Heart right ventricle (tissue), 16 donors: ENCODE measurements at regions not wholly inside any gene's neighbourhood (a gene's known extent, or its start where the extent isn't known, plus 50 kb on each side); places are given as distances from the start of the nearest gene placed in this dataset.

Experiments
- ATAC-seq, 8 donors: fragments of 200-7000 bp; cut with Tn5 transposase; one replicate each; pipeline ENCODE4 v1.9.1; 2020; ENCODE audit warnings: mild to moderate bottlenecking in 8 of 8, moderate library complexity in 8 of 8, moderate number of reproducible peaks in 1 of 8
- DNase-seq, 2 donors: peaks; one replicate each; pipeline ENCODE4 v3.0.0-alpha.2; 2020
- H3K27ac ChIP-seq, 10 donors: fragments of 200-600 bp; sonication (generic) in 2 of 10; one replicate each; pipeline versions ENCODE4 v1.5.0 to v1.8.0; 2020 to 2022; ENCODE audit warnings: mild to moderate bottlenecking in 3 of 10
- H3K27me3 ChIP-seq, 7 donors: fragments of 200-600 bp; one replicate each; pipeline ENCODE4 v1.8.0; 2021 to 2022; ENCODE audit warnings: mild to moderate bottlenecking in 2 of 7
- H3K36me3 ChIP-seq, 9 donors: fragments of 200-600 bp; sonication (generic) in 1 of 9; one replicate each; pipeline versions ENCODE4 v1.5.0 to v1.8.0; 2020 to 2022; ENCODE audit warnings: mild to moderate bottlenecking in 2 of 9
- H3K4me1 ChIP-seq, 9 donors: fragments of 200-600 bp; sonication (generic) in 1 of 9; one replicate each; pipeline versions ENCODE4 v1.5.0 to v1.8.0; 2020 to 2022; ENCODE audit warnings: mild to moderate bottlenecking in 4 of 9
- H3K4me3 ChIP-seq, 10 donors: fragments of 200-600 bp; sonication (generic) in 2 of 10; one replicate each; pipeline versions ENCODE4 v1.5.0 to v1.8.0; 2020 to 2022; ENCODE audit warnings: mild to moderate bottlenecking in 7 of 10, moderate library complexity in 2 of 10
- H3K9me3 ChIP-seq, 11 donors: fragments of 200-600 bp in 10 of 11; sonication (generic) in 2 of 11; one replicate each; pipeline versions ENCODE4 v1.5.0 to v1.8.0; 2013 to 2022; ENCODE audit warnings: mild to moderate bottlenecking in 2 of 11, control low read depth in 1 of 11, moderate library complexity in 1 of 11
- WGBS, 2 donors: extraction: QIAGEN DNeasy Blood & Tissue Kit; methylation state at CpG; one replicate each; pipeline ENCODE4 v1.1.7; 2013; ENCODE audit warnings: inconsistent platforms in 1 of 2; 5-methylcytosine and 5-hydroxymethylcytosine counted together
- intact Hi-C, 10 donors: fragments of 100-400 bp; cut with DNase I; formaldehyde crosslinking; loops; one replicate each; pipeline versions ENCODE4 v1.11.1 to v1.14.2; 2022
- TF ChIP-seq, protein P1 (sequence below), 9 donors: fragments of 200-600 bp; sonication (generic) in 2 of 9; IDR thresholded peaks; one replicate each; pipeline versions ENCODE4 v1.5.0 to v1.8.0; 2021 to 2022; ENCODE audit warnings: antibody characterized with exemption in 9 of 9, mild to moderate bottlenecking in 5 of 9, moderate library complexity in 1 of 9
- donor health status: Arrhythmogenic right ventricular cardiomyopathy.
- donor health status: ischemic (EF 13 %, LVEDD 7.1; RV severe dilation, severe dysfunction).
- donor health status: healthy with polysubstance abuse.
- donor health status: DM: no; HTN: yes; CAD: no.
- donor health status: DM: no; HTN: no; CAD: no.
- donor health status: ischemic (EF 25% LVEDD 6.9; RV normal size, moderate dysfunction).
- donor health status: ischemic (EF 25% LVEDD 5.7; RV mildly dilated, moderate dysfunction).
- donor health status: healthy.
- donor health status: DM: yes; HTN: yes; CAD: no.
- donor health status: Ischemic cardiomyopathy.
- donor health status: ischemic (EF 35%, LVEDD 5.7; RV mildly dilated, moderate dysfunction).
- donor health status: nonischemic (EF 11% LVEDD 7.7; RV severe dilation, severe dysfunction).
- donor health status: DM: yes; HTN: yes; CAD: no.
- donor health status: PGD.
- donor health status: ischemic (EF 29% LVEDD 5.4; RV normal size, mild dysfunction).
- donor health status: nonischemic (EF 23%, LVEDD 6.1; RV moderate dilation, normal function).

GRCh38 chr16:64132759-64133361, 989.0 kb downstream of the CDH11 start:
- Histone ChIP-seq H3K27me3 (no peaks in the 10 kb centered on the region), H3K9me3 (peaks cover 0 to 3% (median 0%) of the 10 kb centered on the region in 11 donors), H3K4me3 (no peak overlapping the region), H3K27ac (peak overlapping the region in 1 of 10 donors; percentile 4), H3K36me3 (no peaks in the 10 kb centered on the region), H3K4me1 (peaks cover 0 to 13% (median 0%) of the 10 kb centered on the region in 9 donors)
- DNase-seq (no peak), ATAC-seq (no peak)
- TF ChIP-seq, protein P1, sequence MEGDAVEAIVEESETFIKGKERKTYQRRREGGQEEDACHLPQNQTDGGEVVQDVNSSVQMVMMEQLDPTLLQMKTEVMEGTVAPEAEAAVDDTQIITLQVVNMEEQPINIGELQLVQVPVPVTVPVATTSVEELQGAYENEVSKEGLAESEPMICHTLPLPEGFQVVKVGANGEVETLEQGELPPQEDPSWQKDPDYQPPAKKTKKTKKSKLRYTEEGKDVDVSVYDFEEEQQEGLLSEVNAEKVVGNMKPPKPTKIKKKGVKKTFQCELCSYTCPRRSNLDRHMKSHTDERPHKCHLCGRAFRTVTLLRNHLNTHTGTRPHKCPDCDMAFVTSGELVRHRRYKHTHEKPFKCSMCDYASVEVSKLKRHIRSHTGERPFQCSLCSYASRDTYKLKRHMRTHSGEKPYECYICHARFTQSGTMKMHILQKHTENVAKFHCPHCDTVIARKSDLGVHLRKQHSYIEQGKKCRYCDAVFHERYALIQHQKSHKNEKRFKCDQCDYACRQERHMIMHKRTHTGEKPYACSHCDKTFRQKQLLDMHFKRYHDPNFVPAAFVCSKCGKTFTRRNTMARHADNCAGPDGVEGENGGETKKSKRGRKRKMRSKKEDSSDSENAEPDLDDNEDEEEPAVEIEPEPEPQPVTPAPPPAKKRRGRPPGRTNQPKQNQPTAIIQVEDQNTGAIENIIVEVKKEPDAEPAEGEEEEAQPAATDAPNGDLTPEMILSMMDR (IDR thresholded peaks at IDR 0.05) = no peak
- WGBS, 2 donors = 35 to 60% methylated on average over 3 of the region's 3 CpGs
- intact Hi-C loops = no loop called here

- intact Hi-C loops = no loop called here
- H3K36me3 ChIP-seq = no peaks in the 10 kb centered on the region
- DNase-seq (no peak), ATAC-seq (no peak)
- no peak overlapping the region for H3K4me3 ChIP-seq
- H3K27ac ChIP-seq = no peak overlapping the region
- TF ChIP-seq, protein P1 (IDR thresholded peaks at IDR 0.05) = peak in 1 of 9 donors; percentile 22
- peaks cover 0 to 6% (median 0%) of the 10 kb centered on the region in 11 donors for H3K9me3 ChIP-seq
- WGBS, 2 donors = 86 to 90% methylated on average over 3 of the region's 3 CpGs
- H3K4me1 ChIP-seq = peaks cover 0 to 13% (median 0%) of the 10 kb centered on the region in 9 donors
- no peaks in the 10 kb centered on the region for H3K27me3 ChIP-seq
These were observed 989.7 kb downstream of the CDH11 start for GRCh38 chr16:64132190-64132589.

- H3K4me1 ChIP-seq = peaks cover 0 to 13% (median 0%) of the 10 kb centered on the region in 9 donors
- intact Hi-C loops = no loop called here
- TF ChIP-seq, protein P1 (IDR thresholded peaks at IDR 0.05) = no peak
- DNase-seq = no peak
- no peaks in the 10 kb centered on the region for H3K27me3 ChIP-seq
- no peak overlapping the region for H3K27ac ChIP-seq
- peaks cover 0 to 6% (median 0%) of the 10 kb centered on the region in 11 donors for H3K9me3 ChIP-seq
- no peak for ATAC-seq
- 78 to 80% methylated on average over 2 of the region's 2 CpGs for WGBS, 2 donors
- H3K4me3 ChIP-seq = no peak overlapping the region
- no peaks in the 10 kb centered on the region for H3K36me3 ChIP-seq
These were observed 990.4 kb downstream of the CDH11 start for GRCh38 chr16:64131423-64131822.

DNA sequence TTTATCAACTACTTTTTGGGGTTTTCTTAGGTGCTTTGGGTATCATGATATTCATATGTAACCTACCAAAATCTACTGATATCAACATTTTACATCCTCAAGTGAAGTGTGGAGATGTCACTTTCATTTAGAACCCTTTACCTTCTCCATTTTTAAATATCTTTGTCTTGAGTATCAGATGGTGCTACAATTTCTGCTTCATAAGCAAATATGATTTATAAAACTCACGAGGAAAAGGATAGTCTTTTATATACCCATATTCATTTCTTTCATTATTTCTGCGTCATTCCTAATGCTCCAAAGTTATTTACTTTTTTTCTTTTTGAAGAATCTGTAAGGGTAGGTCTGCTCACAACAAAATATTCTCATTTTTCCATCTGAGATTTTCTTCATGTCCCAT, 991.7 kb downstream of the CDH11 start:
- no peak overlapping the region for H3K27ac ChIP-seq
- H3K4me1 ChIP-seq = peaks cover 0 to 13% (median 0%) of the 10 kb centered on the region in 9 donors
- no peak for ATAC-seq
- no peaks in the 10 kb centered on the region for H3K27me3 ChIP-seq
- TF ChIP-seq, protein P1 (IDR thresholded peaks at IDR 0.05) = no peak
- WGBS, 2 donors = 67 to 82% methylated on average over 2 of the region's 2 CpGs
- DNase-seq = no peak
- no peak overlapping the region for H3K4me3 ChIP-seq
- H3K9me3 ChIP-seq = peaks cover 0 to 6% (median 0%) of the 10 kb centered on the region in 11 donors
- no peaks in the 10 kb centered on the region for H3K36me3 ChIP-seq
- intact Hi-C loops = no loop called here
